ENCODE measurements at regions not wholly inside any gene's neighbourhood (a gene's known extent, or its start where the extent isn't known, plus 50 kb on each side); places are given as distances from the start of the nearest gene placed in this dataset.

- peaks cover 0 to 4% of the 10 kb centered on the region in 2 donors for H3K9me3 Mint-ChIP-seq
- peak; percentile 84 for ATAC-seq
- DNase-seq = peak in 1 of 2 donors; percentile 45
- H3K27ac Mint-ChIP-seq = peak overlapping the region; percentile 92 to 96
- peaks cover 100% of the 10 kb centered on the region for H3K4me1 Mint-ChIP-seq
- no peaks in the 10 kb centered on the region for H3K27me3 Mint-ChIP-seq
- peak overlapping the region; percentile 58 to 65 for H3K4me3 Mint-ChIP-seq
Measured at GRCh38 chr6:111989743-111990142, 64.2 kb upstream of the CCN6 start.

GRCh38 chr6:111990214-111990613 is 63.7 kb upstream of the CCN6 start:
- DNase-seq (peak in 1 of 2 donors; percentile 67), ATAC-seq (peak; percentile 86)
- peaks cover 0 to 8% of the 10 kb centered on the region in 2 donors for H3K9me3 Mint-ChIP-seq
- peak overlapping the region; percentile 58 to 65 for H3K4me3 Mint-ChIP-seq
- H3K27me3 Mint-ChIP-seq = no peaks in the 10 kb centered on the region
- peaks cover 100% of the 10 kb centered on the region for H3K4me1 Mint-ChIP-seq
- H3K27ac Mint-ChIP-seq = peak overlapping the region; percentile 92 to 96

GRCh38 chr6:111992851-111993250 is 61.1 kb upstream of the CCN6 start:
- peak in 1 of 2 donors; percentile 56 for DNase-seq
- ATAC-seq = peak; percentile 69
- Mint-ChIP-seq H3K4me1 (peaks cover 94% of the 10 kb centered on the region), H3K9me3 (peaks cover 0 to 4% of the 10 kb centered on the region in 2 donors), H3K27ac (peak overlapping the region; percentile 90 to 97), H3K4me3 (peak overlapping the region; percentile 56 to 62), H3K27me3 (no peaks in the 10 kb centered on the region)

- no peak for ATAC-seq
Measured at GRCh38 chr6:111993342-111993741, 60.6 kb upstream of the CCN6 start.

GRCh38 chr6:111994791-111995190 is 59.1 kb upstream of the CCN6 start:
- Mint-ChIP-seq H3K4me3 (peak overlapping the region in 1 of 2 donors; percentile 48), H3K9me3 (peaks cover 0 to 4% of the 10 kb centered on the region in 2 donors), H3K27ac (no peak overlapping the region), H3K4me1 (peaks cover 75% of the 10 kb centered on the region), H3K27me3 (no peaks in the 10 kb centered on the region)
- ATAC-seq = no peak
- no peak for DNase-seq

More at GRCh38 chr6:111993342-111993741, 60.6 kb upstream of the CCN6 start:
- H3K27me3 Mint-ChIP-seq = no peaks in the 10 kb centered on the region
- H3K9me3 Mint-ChIP-seq = peaks cover 0 to 4% of the 10 kb centered on the region in 2 donors
- H3K4me1 Mint-ChIP-seq = peaks cover 89% of the 10 kb centered on the region
- peak overlapping the region; percentile 37 to 97 for H3K27ac Mint-ChIP-seq
- H3K4me3 Mint-ChIP-seq = peak overlapping the region in 1 of 2 donors; percentile 62
- DNase-seq = no peak

GRCh38 chr6:111995404-111995803 is 58.5 kb upstream of the CCN6 start:
- H3K4me1 Mint-ChIP-seq = peaks cover 69% of the 10 kb centered on the region
- no peak overlapping the region for H3K4me3 Mint-ChIP-seq
- ATAC-seq (no peak), DNase-seq (no peak)
- peaks cover 0 to 4% of the 10 kb centered on the region in 2 donors for H3K9me3 Mint-ChIP-seq
- H3K27ac Mint-ChIP-seq = no peak overlapping the region
- H3K27me3 Mint-ChIP-seq = no peaks in the 10 kb centered on the region

GRCh38 chr6:111996144-111996865 is 57.6 kb upstream of the CCN6 start:
- Mint-ChIP-seq H3K9me3 (peaks cover 0 to 4% of the 10 kb centered on the region in 2 donors), H3K27me3 (no peaks in the 10 kb centered on the region), H3K27ac (peak overlapping the region; percentile 71 to 82), H3K4me3 (peak overlapping the region; percentile 74), H3K4me1 (peaks cover 60% of the 10 kb centered on the region)
- ATAC-seq (peak; percentile 46), DNase-seq (no peak)

- peak overlapping the region; percentile 40 to 51 for H3K27ac Mint-ChIP-seq
- no peaks in the 10 kb centered on the region for H3K27me3 Mint-ChIP-seq
- H3K9me3 Mint-ChIP-seq = peaks cover 0 to 4% of the 10 kb centered on the region in 2 donors
- DNase-seq (peak; percentile 62 to 78), ATAC-seq (peak; percentile 75)
- H3K4me3 Mint-ChIP-seq = peak overlapping the region; percentile 74
- H3K4me1 Mint-ChIP-seq = peaks cover 50% of the 10 kb centered on the region
Measured at GRCh38 chr6:111997078-111997852, 56.6 kb upstream of the CCN6 start.

- peaks cover 0 to 4% of the 10 kb centered on the region in 2 donors for H3K9me3 Mint-ChIP-seq
- peaks cover 46% of the 10 kb centered on the region for H3K4me1 Mint-ChIP-seq
- no peaks in the 10 kb centered on the region for H3K27me3 Mint-ChIP-seq
- DNase-seq (no peak), ATAC-seq (no peak)
- no peak overlapping the region for H3K4me3 Mint-ChIP-seq
- H3K27ac Mint-ChIP-seq = no peak overlapping the region
Measured at GRCh38 chr6:111997853-111998208, 56.1 kb upstream of the CCN6 start.

GRCh38 chr6:112002307-112002706 is 51.6 kb upstream of the CCN6 start:
- Mint-ChIP-seq H3K4me1 (peaks cover 17% of the 10 kb centered on the region), H3K27me3 (no peaks in the 10 kb centered on the region), H3K9me3 (no peaks in the 10 kb centered on the region), H3K4me3 (no peak overlapping the region), H3K27ac (no peak overlapping the region)
- DNase-seq (no peak), ATAC-seq (no peak)

All from stimulated activated naive CD8-positive, alpha-beta T cell treated with anti-CD3 and anti-CD28 coated beads, Interleukin-15, amount 100 ng/mL, for 72 hours (primary cell).